HG03097 (cell line): ENCODE measurements at regions not wholly inside any gene's neighbourhood (a gene's known extent, or its start where the extent isn't known, plus 50 kb on each side); places are given as distances from the start of the nearest gene placed in this dataset.

ENCODE experiments used
- ATAC-seq: cut with Tn5 transposase; IDR thresholded peaks from one replicate; pipeline ENCODE4 v1.9.1; 2021; ENCODE audit not compliant: unreplicated experiment, low FRiP score

- ATAC-seq, result no peak
Observed at GRCh38 chr1:232452117-232452516, 177.8 kb downstream of the SIPA1L2 start.

- no peak for ATAC-seq
Observed at GRCh38 chr1:232451506-232451905, 178.4 kb downstream of the SIPA1L2 start.

- ATAC-seq, result no peak
Observed at GRCh38 chr1:232450615-232451014, 179.3 kb downstream of the SIPA1L2 start.

GRCh38 chr1:232447125-232447524 lies 182.8 kb downstream of the SIPA1L2 start:
- ATAC-seq, result no peak

DNA sequence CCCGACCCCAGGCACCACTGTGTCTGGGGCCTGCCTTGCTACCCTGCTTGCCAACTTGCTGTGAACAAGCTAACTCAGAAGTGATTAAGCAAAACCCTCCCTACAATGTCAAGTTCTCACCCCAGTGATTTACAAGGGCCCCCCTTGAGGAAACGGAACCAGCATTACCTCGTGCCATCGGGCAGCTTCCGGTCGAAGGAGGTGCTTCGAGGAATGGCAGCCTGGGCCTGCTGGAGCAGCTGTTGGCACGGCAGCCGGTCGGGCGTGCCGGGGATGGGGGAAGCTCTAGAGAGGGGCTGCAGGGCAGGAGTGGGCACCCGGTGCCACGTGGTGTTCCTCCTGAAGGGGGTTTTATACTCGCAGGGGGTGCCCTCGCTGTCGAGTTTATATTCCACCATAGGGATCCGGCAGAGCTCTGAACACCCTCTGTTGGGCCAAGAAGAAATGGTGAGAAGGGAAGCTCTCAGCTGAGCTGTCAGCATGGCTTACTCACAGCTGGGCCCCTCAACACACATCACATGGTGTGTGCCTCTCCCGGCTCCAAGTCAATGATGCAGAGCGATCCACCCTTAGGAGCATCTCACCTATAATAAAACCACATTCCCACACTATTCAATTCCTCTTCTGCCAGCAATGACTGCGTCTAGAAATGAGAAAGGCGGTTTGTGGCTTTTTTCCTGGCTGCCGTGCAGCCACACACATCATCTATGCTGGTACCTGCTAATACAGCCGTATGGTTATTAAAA lies 184.4 kb downstream of the SIPA1L2 start:
- no peak for ATAC-seq

DNA sequence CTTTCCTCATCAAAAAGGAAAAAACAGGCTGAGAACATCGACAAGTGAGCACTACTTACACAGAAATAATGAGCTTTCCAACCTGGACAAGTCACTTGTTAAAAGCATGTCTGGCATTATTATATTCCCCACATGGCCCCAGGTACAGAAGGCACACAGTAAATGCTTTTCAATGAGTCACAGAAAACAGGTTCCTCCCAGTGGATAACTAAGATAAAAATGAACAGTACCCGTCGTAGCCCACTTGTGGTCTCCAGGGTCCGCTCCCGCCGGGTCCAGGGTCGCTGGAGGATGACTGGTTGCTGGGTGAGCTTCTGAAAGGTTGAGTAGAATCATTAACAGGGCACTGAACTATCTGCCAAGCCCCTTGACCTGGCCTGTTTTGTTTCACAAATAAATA lies 186.6 kb downstream of the SIPA1L2 start:
- ATAC-seq, result no peak

DNA sequence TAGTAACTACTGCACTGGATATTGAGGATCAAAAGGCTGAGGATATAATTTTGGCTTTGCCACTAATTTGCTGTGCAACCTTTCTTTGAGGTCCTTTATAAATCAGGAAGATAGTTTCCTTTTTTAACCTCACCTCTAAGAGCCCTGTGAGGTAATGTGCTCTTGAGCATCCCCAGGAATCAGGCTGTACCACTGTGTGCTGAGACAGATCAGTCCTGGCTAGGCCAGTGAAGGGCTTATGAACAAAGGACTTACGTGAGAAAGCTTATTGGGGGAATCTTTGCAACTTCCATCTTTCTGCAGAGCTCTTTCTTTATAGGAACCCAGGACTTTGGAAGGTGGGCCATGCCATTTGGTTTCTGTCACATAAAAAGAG lies 188.9 kb downstream of the SIPA1L2 start:
- no peak for ATAC-seq

DNA sequence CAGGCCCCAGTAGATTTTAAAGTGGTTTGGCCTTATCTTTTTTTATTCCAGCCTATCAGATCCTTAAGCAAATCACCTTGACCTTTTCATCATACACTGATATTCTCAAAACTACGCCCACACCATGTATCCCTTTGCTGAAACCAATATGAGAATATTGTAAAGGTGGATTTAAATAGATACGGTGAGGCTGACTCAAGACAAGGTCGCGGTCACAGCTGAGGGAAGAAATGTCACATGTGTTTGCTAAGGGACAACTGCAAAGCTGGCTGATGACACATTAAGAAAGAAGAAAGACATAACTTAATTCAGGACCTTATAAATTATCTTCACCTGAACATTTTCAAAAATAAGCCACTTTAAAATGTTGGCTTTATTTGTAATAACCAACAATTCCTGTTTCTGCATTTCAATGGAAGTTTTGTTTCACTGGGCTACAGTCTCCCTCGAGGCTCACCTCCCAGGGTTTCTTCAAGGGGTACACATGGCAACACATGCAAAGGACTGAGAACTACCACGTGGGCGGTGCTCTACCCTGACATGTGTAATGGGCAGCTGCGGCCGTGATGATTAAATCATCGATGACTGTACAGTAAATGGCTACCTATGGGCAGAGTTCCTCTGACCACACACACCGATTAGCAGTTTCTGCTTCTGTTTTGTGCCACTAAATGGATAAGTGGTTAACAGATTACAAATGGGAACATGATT lies 189.5 kb downstream of the SIPA1L2 start:
- no peak for ATAC-seq

GRCh38 chr1:232439011-232439410 lies 190.9 kb downstream of the SIPA1L2 start:
- no peak for ATAC-seq

DNA sequence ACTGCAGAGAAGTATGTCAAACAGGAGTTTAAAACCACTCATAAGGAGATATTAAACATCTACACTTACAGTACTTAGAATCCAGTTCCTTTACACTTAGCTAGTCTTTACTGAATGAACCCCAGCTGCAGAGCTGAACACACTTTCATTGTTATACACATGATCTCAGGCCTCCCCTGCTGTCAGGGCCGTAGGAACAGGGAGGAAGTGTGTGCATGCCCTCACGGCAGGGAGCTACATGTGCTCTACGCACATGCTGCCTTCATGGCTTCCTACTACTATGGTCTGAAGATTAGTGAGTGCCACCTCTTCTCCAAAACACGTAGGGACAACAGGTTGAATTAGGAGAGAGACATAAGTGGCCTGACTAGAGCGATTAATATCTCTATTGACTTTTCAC lies 191.5 kb downstream of the SIPA1L2 start:
- no peak for ATAC-seq

- no peak for ATAC-seq
Observed at GRCh38 chr1:232437510-232437909, 192.4 kb downstream of the SIPA1L2 start.

DNA sequence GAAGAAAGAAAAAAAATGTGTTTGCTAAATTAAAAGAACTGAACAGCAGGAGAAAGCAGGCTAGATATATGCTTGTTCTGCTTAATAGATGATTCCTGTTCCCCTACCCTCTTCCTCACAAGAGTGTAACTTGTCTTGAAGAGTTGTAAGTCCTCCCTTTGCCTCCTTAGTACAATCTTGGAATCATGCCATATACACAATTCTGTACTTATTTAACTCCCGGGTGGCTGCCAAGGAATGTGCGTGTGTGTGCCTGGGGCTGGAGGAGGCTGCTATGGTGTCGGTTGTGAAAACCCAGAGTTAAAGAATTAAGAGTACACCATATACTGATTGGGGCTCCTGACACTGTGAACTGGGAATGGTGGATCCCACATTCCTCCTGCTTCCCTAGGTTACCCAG lies 194.2 kb downstream of the SIPA1L2 start:
- ATAC-seq, result no peak

GRCh38 chr1:232432313-232432712 lies 197.6 kb downstream of the SIPA1L2 start:
- no peak for ATAC-seq

DNA sequence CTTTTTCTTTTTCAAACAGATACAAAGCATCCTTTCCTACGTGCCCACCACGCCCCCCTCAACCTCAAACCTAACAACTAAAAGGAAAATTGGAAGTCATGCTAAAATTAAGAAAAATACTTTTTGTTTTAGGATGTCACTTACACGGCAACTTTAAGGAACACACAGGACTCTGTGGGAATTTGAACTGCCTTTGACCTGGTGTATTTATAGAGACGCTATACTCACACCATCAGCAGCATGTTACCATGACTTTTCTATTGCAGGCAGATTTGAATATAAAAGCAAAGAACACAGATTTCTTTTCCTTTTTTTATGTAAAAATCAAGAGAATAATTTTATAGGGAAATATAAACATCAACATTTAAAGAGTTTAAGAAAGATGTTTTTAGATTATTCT lies 198.2 kb downstream of the SIPA1L2 start:
- ATAC-seq, result no peak

GRCh38 chr1:232431326-232431725 lies 198.6 kb downstream of the SIPA1L2 start:
- no peak for ATAC-seq

DNA sequence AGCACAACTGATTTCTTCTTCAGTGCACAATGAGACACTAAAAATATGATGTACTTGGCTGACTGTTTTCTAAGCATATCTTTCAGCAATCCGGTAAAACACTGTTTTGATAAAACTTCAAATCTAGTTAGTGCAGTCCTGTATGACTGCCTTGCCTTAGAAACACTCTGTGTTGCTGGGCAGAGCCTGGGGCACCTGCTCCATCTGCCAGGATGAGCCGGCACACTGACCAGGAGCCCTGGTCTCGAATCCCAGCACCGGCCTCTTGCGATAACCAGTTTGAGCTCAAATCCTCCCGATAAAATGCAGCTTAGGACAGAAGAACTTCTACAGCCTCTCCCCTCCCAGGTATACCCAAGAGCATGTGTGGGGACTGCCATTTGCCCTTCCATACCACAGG lies 199.5 kb downstream of the SIPA1L2 start:
- ATAC-seq, result no peak

GRCh38 chr1:232428786-232429530 lies 201.0 kb downstream of the SIPA1L2 start:
- no peak for ATAC-seq

- no peak for ATAC-seq
Observed at GRCh38 chr1:232428036-232428645, 201.8 kb downstream of the SIPA1L2 start.

DNA sequence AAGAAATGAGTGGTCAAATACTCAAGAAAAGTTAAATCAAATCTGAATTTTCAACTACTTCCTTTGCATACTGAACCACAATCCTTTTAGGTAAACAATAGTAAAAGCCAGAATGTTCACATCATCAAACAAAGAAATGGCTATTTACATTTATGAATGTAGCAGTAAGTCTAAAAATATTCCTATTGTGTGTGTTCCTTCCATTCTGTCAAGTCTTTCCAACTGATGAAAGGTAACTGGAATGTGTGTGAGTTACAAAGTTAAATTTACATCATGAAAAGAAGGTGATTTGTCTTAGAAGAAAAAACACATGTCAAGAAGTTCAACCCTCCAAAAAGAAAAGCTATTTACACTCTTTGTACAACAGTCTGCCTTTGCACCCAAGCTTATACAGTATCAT lies 203.1 kb downstream of the SIPA1L2 start:
- no peak for ATAC-seq

- ATAC-seq, result no peak
Observed at GRCh38 chr1:232425421-232425820, 204.5 kb downstream of the SIPA1L2 start.

- ATAC-seq, result no peak
Observed at GRCh38 chr1:232423591-232423990, 206.3 kb downstream of the SIPA1L2 start.
